H9 (cell line): ENCODE measurements at regions not wholly inside any gene's neighbourhood (a gene's known extent, or its start where the extent isn't known, plus 50 kb on each side); places are given as distances from the start of the nearest gene placed in this dataset.

Experiments
- DNase-seq: peaks from one replicate; pipeline ENCODE4 v3.0.0-alpha.2; 2017
- H2AFZ ChIP-seq: one replicate; pipeline ENCODE4 v1.6.1; 2013; ENCODE audit warnings: mild to moderate bottlenecking, low read length, control low read depth, moderate library complexity
- H2AK5ac ChIP-seq: 2 replicates; pipeline ENCODE4 v1.6.1; 2013; ENCODE audit warnings: low read length, control low read depth, mixed read lengths; ENCODE audit not compliant: insufficient read length
- H2BK120ac ChIP-seq: one replicate; pipeline ENCODE4 v1.6.1; 2013; ENCODE audit warnings: low read depth, mild to moderate bottlenecking, low read length, control low read depth, inconsistent platforms; ENCODE audit not compliant: poor library complexity, severe bottlenecking
- H2BK12ac ChIP-seq: 2 replicates; pipeline ENCODE4 v1.6.1; 2013; ENCODE audit warnings: low read length, control low read depth, mixed read lengths, low read depth; ENCODE audit not compliant: insufficient read length
- H2BK15ac ChIP-seq: 2 replicates; pipeline ENCODE4 v1.6.1; 2013; ENCODE audit warnings: low read depth, low read length, control low read depth
- H2BK20ac ChIP-seq: one replicate; pipeline ENCODE4 v1.6.1; 2013; ENCODE audit warnings: low read depth, mild to moderate bottlenecking, low read length, control low read depth, inconsistent platforms; ENCODE audit not compliant: poor library complexity, severe bottlenecking
- H2BK5ac ChIP-seq: 2 replicates; pipeline ENCODE4 v1.6.1; 2013; ENCODE audit warnings: low read length, control low read depth, mixed read lengths; ENCODE audit not compliant: insufficient read length
- H3K14ac ChIP-seq: 2 replicates; pipeline ENCODE4 v1.6.1; 2013; ENCODE audit warnings: low read length, control low read depth; ENCODE audit not compliant: insufficient read depth
- H3K18ac ChIP-seq: 2 replicates; pipeline ENCODE4 v1.6.1; 2013; ENCODE audit warnings: low read depth, mild to moderate bottlenecking, mixed read lengths, low read length, control low read depth; ENCODE audit not compliant: insufficient read length
- H3K23ac ChIP-seq: 2 replicates; pipeline ENCODE4 v1.6.1; 2013; ENCODE audit warnings: low read length, control low read depth, mixed read lengths, low read depth; ENCODE audit not compliant: insufficient read length
- H3K23me2 ChIP-seq: 2 replicates; pipeline ENCODE4 v1.6.1; 2013; ENCODE audit warnings: low read depth, mild to moderate bottlenecking, mixed read lengths, low read length, control low read depth; ENCODE audit not compliant: insufficient read length, poor library complexity, severe bottlenecking
- H3K27ac ChIP-seq: 2 replicates; pipeline ENCODE4 v1.5.1; 2013; ENCODE audit warnings: low read length, control low read depth, mixed read lengths, low read depth; ENCODE audit not compliant: insufficient read length
- H3K27me3 ChIP-seq: 2 replicates; pipeline ENCODE4 v1.6.1; 2013; ENCODE audit warnings: low read length, control low read depth, inconsistent platforms; ENCODE audit not compliant: insufficient read depth
- H3K4ac ChIP-seq: 2 replicates; pipeline ENCODE4 v1.6.1; 2013; ENCODE audit warnings: low read depth, mild to moderate bottlenecking, control low read depth, inconsistent platforms, low read length, moderate library complexity
- H3K4me1 ChIP-seq: 2 replicates; pipeline ENCODE4 v1.6.1; 2013; ENCODE audit warnings: low read length, control low read depth, inconsistent platforms; ENCODE audit not compliant: insufficient read depth
- H3K4me2 ChIP-seq: 2 replicates; pipeline ENCODE4 v1.6.1; 2013; ENCODE audit warnings: low read length, control low read depth, mixed read lengths; ENCODE audit not compliant: insufficient read length, insufficient read depth
- H3K56ac ChIP-seq: 2 replicates; pipeline ENCODE4 v1.6.1; 2013; ENCODE audit warnings: low read depth, mild to moderate bottlenecking, mixed read lengths, low read length, control low read depth; ENCODE audit not compliant: insufficient read length
- H3K79me1 ChIP-seq: 2 replicates; pipeline ENCODE4 v1.6.1; 2013; ENCODE audit warnings: low read depth, mild to moderate bottlenecking, moderate library complexity, low read length, control low read depth, inconsistent platforms; ENCODE audit not compliant: insufficient read depth, poor library complexity, severe bottlenecking
- H3K79me2 ChIP-seq: 2 replicates; pipeline ENCODE4 v1.6.1; 2013; ENCODE audit warnings: low read length, control low read depth, inconsistent platforms; ENCODE audit not compliant: insufficient read depth
- H3K9ac ChIP-seq: 2 replicates; pipeline ENCODE4 v1.6.1; 2013; ENCODE audit warnings: low read length, control low read depth, mixed read lengths; ENCODE audit not compliant: insufficient read length; ENCODE audit errors: extremely low read depth
- H3K9me3 ChIP-seq: one replicate; pipeline ENCODE4 v1.6.1; 2013; ENCODE audit warnings: low read depth, low read length, inconsistent platforms; ENCODE audit not compliant: control insufficient read depth
- H3T11ph ChIP-seq: one replicate; pipeline ENCODE4 v1.6.1; 2013; ENCODE audit warnings: mild to moderate bottlenecking, low read length, control low read depth, inconsistent platforms
- H4K20me1 ChIP-seq: one replicate; pipeline ENCODE4 v1.6.1; 2013; ENCODE audit not compliant: control insufficient read depth, insufficient read length, insufficient read depth
- H4K5ac ChIP-seq: 2 replicates; pipeline ENCODE4 v1.6.1; 2013; ENCODE audit warnings: low read depth, mild to moderate bottlenecking, mixed read lengths, low read length, control low read depth; ENCODE audit not compliant: insufficient read length
- H4K8ac ChIP-seq: replicated peaks from 2 replicates; pipeline ENCODE4 v1.6.1; 2013; ENCODE audit warnings: low read length, control low read depth, mixed read lengths, low read depth; ENCODE audit not compliant: insufficient read length
- H4K91ac ChIP-seq: 2 replicates; pipeline ENCODE4 v1.6.1; 2013; ENCODE audit warnings: low read depth, mild to moderate bottlenecking, moderate library complexity, mixed read lengths, low read length, control low read depth; ENCODE audit not compliant: insufficient read length
- H3K27ac Mint-ChIP-seq, 3 experiments: 2 replicates in 2 of 3; 3 replicates in 1 of 3; pipeline ENCODE4 v1.8.0; 2020 to 2021; ENCODE audit warnings: mixed read lengths in 3 of 3, mild to moderate bottlenecking in 1 of 3, moderate library complexity in 1 of 3
- H3K27me3 Mint-ChIP-seq: 2 replicates; pipeline ENCODE4 v1.8.0; 2021; ENCODE audit warnings: low read depth, mild to moderate bottlenecking, moderate library complexity, mixed read lengths
- H3K36me3 Mint-ChIP-seq, 3 experiments: 2 replicates in 2 of 3; 3 replicates in 1 of 3; pipeline ENCODE4 v1.8.0; 2020 to 2021; ENCODE audit warnings: low read depth in 3 of 3, mixed read lengths in 3 of 3; ENCODE audit not compliant: insufficient read depth in 1 of 3
- H3K4me1 Mint-ChIP-seq, 2 experiments: 2 replicates each; pipeline ENCODE4 v1.8.0; 2020; ENCODE audit warnings: mixed read lengths in 2 of 2
- H3K4me3 Mint-ChIP-seq, 2 experiments: 2 replicates in 1 of 2; 3 replicates in 1 of 2; pipeline ENCODE4 v1.8.0; 2020 to 2021; ENCODE audit warnings: mild to moderate bottlenecking in 2 of 2, mixed read lengths in 2 of 2, moderate library complexity in 1 of 2
- H3K9me3 Mint-ChIP-seq, 2 experiments: 2 replicates in 1 of 2; 3 replicates in 1 of 2; pipeline ENCODE4 v1.8.0; 2020; ENCODE audit warnings: mild to moderate bottlenecking in 2 of 2, mixed read lengths in 2 of 2, moderate library complexity in 1 of 2
- WGBS: extraction: QIAGEN DNeasy Blood & Tissue Kit; methylation state at CpG from one replicate; pipeline ENCODE4 v1.1.7; 2013; ENCODE audit warnings: missing lambda C conversion rate, low lambda C conversion rate, mixed read lengths; ENCODE audit not compliant: insufficient read length; ENCODE audit errors: extremely low coverage; 5-methylcytosine and 5-hydroxymethylcytosine counted together
- TF ChIP-seq, protein P1 (sequence below): fragments of 200-600 bp; sonication (generic); conservative IDR thresholded peaks from 3 replicates; pipeline ENCODE4 v1.8.0; 2021; ENCODE audit warnings: antibody characterized with exemption, mild to moderate bottlenecking

DNA sequence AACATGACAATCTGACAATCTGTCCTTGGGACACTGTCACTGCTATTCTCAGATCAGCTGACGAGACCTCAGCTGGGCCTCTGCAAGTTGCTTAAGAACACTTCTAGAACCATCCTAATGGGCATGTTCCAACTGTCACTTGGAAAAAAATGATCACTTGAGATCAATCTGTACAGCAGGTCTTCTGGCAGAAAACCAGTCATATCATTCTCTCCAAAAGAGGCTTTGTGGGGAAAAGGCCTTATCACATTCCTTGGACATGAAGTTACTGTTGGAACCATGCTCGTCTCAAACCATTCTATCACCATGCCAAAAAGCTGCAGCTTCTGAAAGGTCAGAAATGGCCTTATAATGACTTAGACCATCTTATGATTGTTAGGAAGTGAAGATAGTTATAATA lies 744.2 kb downstream of the USP25 start:
- no peak overlapping the region for H2AK5ac ChIP-seq
- H4K8ac ChIP-seq: no peak overlapping the region
- no peaks in the 10 kb centered on the region for H3K27me3 ChIP-seq
- H2BK5ac ChIP-seq: no peak overlapping the region
- H2BK12ac ChIP-seq: no peak overlapping the region
- no peak overlapping the region for H3K9ac ChIP-seq
- no peaks in the 10 kb centered on the region for H3K79me2 ChIP-seq
- no peak for DNase-seq
- no peak overlapping the region for H3K4me3 Mint-ChIP-seq
- TF ChIP-seq, protein P1, sequence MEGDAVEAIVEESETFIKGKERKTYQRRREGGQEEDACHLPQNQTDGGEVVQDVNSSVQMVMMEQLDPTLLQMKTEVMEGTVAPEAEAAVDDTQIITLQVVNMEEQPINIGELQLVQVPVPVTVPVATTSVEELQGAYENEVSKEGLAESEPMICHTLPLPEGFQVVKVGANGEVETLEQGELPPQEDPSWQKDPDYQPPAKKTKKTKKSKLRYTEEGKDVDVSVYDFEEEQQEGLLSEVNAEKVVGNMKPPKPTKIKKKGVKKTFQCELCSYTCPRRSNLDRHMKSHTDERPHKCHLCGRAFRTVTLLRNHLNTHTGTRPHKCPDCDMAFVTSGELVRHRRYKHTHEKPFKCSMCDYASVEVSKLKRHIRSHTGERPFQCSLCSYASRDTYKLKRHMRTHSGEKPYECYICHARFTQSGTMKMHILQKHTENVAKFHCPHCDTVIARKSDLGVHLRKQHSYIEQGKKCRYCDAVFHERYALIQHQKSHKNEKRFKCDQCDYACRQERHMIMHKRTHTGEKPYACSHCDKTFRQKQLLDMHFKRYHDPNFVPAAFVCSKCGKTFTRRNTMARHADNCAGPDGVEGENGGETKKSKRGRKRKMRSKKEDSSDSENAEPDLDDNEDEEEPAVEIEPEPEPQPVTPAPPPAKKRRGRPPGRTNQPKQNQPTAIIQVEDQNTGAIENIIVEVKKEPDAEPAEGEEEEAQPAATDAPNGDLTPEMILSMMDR: no peak
- no peaks in the 10 kb centered on the region for H4K20me1 ChIP-seq
- H3K27me3 Mint-ChIP-seq: no peaks in the 10 kb centered on the region
- no peak overlapping the region for H3K14ac ChIP-seq
- H3K23ac ChIP-seq: no peak overlapping the region
- no peak overlapping the region for H3K4me2 ChIP-seq
- H2BK20ac ChIP-seq: no peak overlapping the region
- no CpG with 5 or more reads among the region's 2 CpGs for WGBS
- no peak overlapping the region for H2AFZ ChIP-seq
- H3K4me1 ChIP-seq: no peaks in the 10 kb centered on the region
- H2BK120ac ChIP-seq: no peak overlapping the region
- H3K79me1 ChIP-seq: no peaks in the 10 kb centered on the region
- H3K9me3 Mint-ChIP-seq: peaks cover 0 to 3% of the 10 kb centered on the region in 2 experiments; a peak in 2 of 5 replicates
- H3K4ac ChIP-seq: no peak overlapping the region
- H3K18ac ChIP-seq: no peak overlapping the region
- H4K5ac ChIP-seq: no peak overlapping the region
- no peaks in the 10 kb centered on the region for H3K9me3 ChIP-seq
- H3K36me3 Mint-ChIP-seq: no peaks in the 10 kb centered on the region; a peak in 1 of 7 replicates
- H3K23me2 ChIP-seq: no peaks in the 10 kb centered on the region
- no peak overlapping the region for H3K27ac ChIP-seq
- H3T11ph ChIP-seq: no peak overlapping the region
- H2BK15ac ChIP-seq: no peak overlapping the region
- no peak overlapping the region for H4K91ac ChIP-seq
- no peak overlapping the region for H3K56ac ChIP-seq
- no peaks in the 10 kb centered on the region for H3K4me1 Mint-ChIP-seq
- no peak overlapping the region for H3K27ac Mint-ChIP-seq
